ENCODE measurements at regions not wholly inside any gene's neighbourhood (a gene's known extent, or its start where the extent isn't known, plus 50 kb on each side); places are given as distances from the start of the nearest gene placed in this dataset.
A peak's percentile ranks its signal among the peaks of the same experiment; 100 is the strongest.

DNA sequence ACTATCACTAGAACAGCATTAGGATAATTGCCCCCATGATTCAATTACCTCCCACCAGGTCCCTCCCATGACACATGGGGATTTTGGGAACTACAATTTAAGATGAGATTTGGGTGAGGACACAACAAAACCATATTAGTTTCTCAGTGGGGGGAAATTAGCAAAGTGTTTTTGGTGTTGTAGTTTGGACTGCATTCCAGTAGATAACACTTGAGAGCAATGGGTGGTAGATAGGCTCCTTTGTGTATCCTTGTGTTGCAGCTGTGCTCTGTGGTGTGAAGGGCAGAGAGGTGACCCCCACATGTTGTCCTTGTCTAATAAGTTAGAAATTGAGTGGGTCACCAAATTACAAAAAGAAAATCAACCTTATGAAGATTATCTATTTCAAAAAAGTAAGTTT lies 223.8 kb downstream of the SATB1 start:
- Histone ChIP-seq H4K20me1 (replicated peaks in 1 of 2; ENCODE audit: control insufficient read depth in 1 of 2, insufficient read depth in 2 of 2, low read length in 2 of 2) (no peaks in the 10 kb centered on the region), H3K79me1 (ENCODE audit: low read depth, low read length) (no peaks in the 10 kb centered on the region), H3K23ac (ENCODE audit: insufficient read length) (no peak overlapping the region), H3K18ac (ENCODE audit: extremely low read depth, low read length) (no peak overlapping the region), H4K5ac (ENCODE audit: insufficient read length, low read depth, low read length) (no peak overlapping the region), H3K27me3 (replicated peaks in 1 of 4; ENCODE audit: control insufficient read depth in 3 of 4, extremely low read depth in 1 of 4, insufficient read depth in 3 of 4, low read length in 3 of 4) (no peaks in the 10 kb centered on the region), H3K4me2 (ENCODE audit: insufficient read depth in 1 of 2, low read depth in 2 of 2, low read length in 2 of 2) (no peak overlapping the region), H3K56ac (replicated peaks; ENCODE audit: insufficient read length, low read depth, low read length) (no peak overlapping the region), H2BK5ac (ENCODE audit: low read depth, low read length) (no peak overlapping the region), H3K4ac (replicated peaks; ENCODE audit: insufficient read length, low read depth, low read length) (no peak overlapping the region), H3K9me3 (ENCODE audit: insufficient read depth in 2 of 2, low read depth in 1 of 2, low read length in 1 of 2) (no peaks in the 10 kb centered on the region), H2AK5ac (ENCODE audit: low read depth, low read length) (no peak overlapping the region), H3K27ac (ENCODE audit: low read depth, low read length) (no peak overlapping the region), H2BK15ac (ENCODE audit: low read length) (no peak overlapping the region), H3K23me2 (ENCODE audit: low read depth, low read length) (no peaks in the 10 kb centered on the region; the same call in 1 of the 2 replicates), H2BK12ac (ENCODE audit: low read depth, low read length) (no peak overlapping the region), H2BK20ac (ENCODE audit: low read length) (no peak overlapping the region), H3K4me1 (replicated peaks in 1 of 4; ENCODE audit: control insufficient read depth in 3 of 4, insufficient read depth in 4 of 4, low read length in 3 of 4) (peaks cover 0 to 3% (median under 1%) of the 10 kb centered on the region in 4 experiments; a peak in 2 of 7 replicates), H4K8ac (ENCODE audit: extremely low read depth, insufficient read depth, low read length) (no peak overlapping the region), H3K14ac (ENCODE audit: insufficient read length) (no peak overlapping the region), H3K36me3 (ENCODE audit: control insufficient read depth in 2 of 4, insufficient read depth in 4 of 4, low read length in 3 of 4) (no peaks in the 10 kb centered on the region), H3K9ac (replicated peaks in 1 of 4; ENCODE audit: extremely low read depth in 1 of 4, low read depth in 3 of 4, low read length in 3 of 4) (no peak overlapping the region), H3K4me3 (ENCODE audit: extremely low read depth in 1 of 4, insufficient read depth in 2 of 4, low read depth in 3 of 4, low read length in 4 of 4) (no peak overlapping the region), H2AFZ (ENCODE audit: low read length) (no peak overlapping the region), H4K91ac (replicated peaks; ENCODE audit: insufficient read length, low read length) (no peak overlapping the region), H2BK120ac (replicated peaks; ENCODE audit: low read depth, low read length) (no peak overlapping the region), H3K79me2 (ENCODE audit: control insufficient read depth in 1 of 2, insufficient read depth in 2 of 2, low read length in 2 of 2) (no peaks in the 10 kb centered on the region)
- TF ChIP-seq CHD1 (IDR thresholded peaks at IDR 0.05; ENCODE audit: low read depth, low read length) (no peak), SIX5 (IDR thresholded peaks at IDR 0.05; ENCODE audit: low read depth, low read length) (no peak), NANOG (IDR thresholded peaks at IDR 0.05; ENCODE audit: insufficient read depth, low read depth, low read length, poor library complexity, severe bottlenecking) (peak; percentile 60), GTF2F1 (IDR thresholded peaks at IDR 0.05; ENCODE audit: borderline replicate concordance, low read depth, low read length) (no peak), TBP (IDR thresholded peaks at IDR 0.05; ENCODE audit: low read depth, low read length) (no peak), EZH2 (IDR thresholded peaks at IDR 0.05; ENCODE audit: low read depth, low read length, severe bottlenecking) (no peak)
- TF ChIP-seq, protein P1, sequence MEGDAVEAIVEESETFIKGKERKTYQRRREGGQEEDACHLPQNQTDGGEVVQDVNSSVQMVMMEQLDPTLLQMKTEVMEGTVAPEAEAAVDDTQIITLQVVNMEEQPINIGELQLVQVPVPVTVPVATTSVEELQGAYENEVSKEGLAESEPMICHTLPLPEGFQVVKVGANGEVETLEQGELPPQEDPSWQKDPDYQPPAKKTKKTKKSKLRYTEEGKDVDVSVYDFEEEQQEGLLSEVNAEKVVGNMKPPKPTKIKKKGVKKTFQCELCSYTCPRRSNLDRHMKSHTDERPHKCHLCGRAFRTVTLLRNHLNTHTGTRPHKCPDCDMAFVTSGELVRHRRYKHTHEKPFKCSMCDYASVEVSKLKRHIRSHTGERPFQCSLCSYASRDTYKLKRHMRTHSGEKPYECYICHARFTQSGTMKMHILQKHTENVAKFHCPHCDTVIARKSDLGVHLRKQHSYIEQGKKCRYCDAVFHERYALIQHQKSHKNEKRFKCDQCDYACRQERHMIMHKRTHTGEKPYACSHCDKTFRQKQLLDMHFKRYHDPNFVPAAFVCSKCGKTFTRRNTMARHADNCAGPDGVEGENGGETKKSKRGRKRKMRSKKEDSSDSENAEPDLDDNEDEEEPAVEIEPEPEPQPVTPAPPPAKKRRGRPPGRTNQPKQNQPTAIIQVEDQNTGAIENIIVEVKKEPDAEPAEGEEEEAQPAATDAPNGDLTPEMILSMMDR (IDR thresholded peaks at IDR 0.05; ENCODE audit: control extremely low read depth in 1 of 3, insufficient read depth in 1 of 3, low read depth in 1 of 3, low read length in 3 of 3) = no peak
- ChIA-PET POLR2A (ENCODE audit: partially characterized antibody) (no interaction called here), CTCF (ENCODE audit: partially characterized antibody) (no interaction called here)
- no peak for FAIRE-seq
- no peak for DNase-seq (ENCODE audit: low read depth in 1 of 2, low spot score in 2 of 2)

All from H1 (cell line).